ENCODE measurements at regions not wholly inside any gene's neighbourhood (a gene's known extent, or its start where the extent isn't known, plus 50 kb on each side); places are given as distances from the start of the nearest gene placed in this dataset.

GRCh38 chr12:9348906-9349518 lies 140.8 kb upstream of the PZP start:
- H3K4me1 ChIP-seq = peaks cover 0 to 15% (median 3%) of the 10 kb centered on the region in 4 donors
- H3K27me3 ChIP-seq = no peaks in the 10 kb centered on the region
- H3K9me3 ChIP-seq = peaks cover 0 to 12% (median 8%) of the 10 kb centered on the region in 4 donors
- intact Hi-C loops (cut with DNase I) = no loop called here
- peak overlapping the region in 1 of 4 donors; percentile 55 for H3K27ac ChIP-seq
- 93 to 94% methylated on average over 29 of the region's 29 CpGs for WGBS, 2 donors
- TF ChIP-seq CTCF (IDR thresholded peaks at IDR 0.05) (no peak), POLR2A (IDR thresholded peaks at IDR 0.05) (no peak), POLR2AphosphoS5 (IDR thresholded peaks at IDR 0.05) (no peak), EP300 (IDR thresholded peaks at IDR 0.05) (no peak)
- DNase-seq = no peak
- no peaks in the 10 kb centered on the region for H3K36me3 ChIP-seq
- H3K4me3 ChIP-seq = no peak overlapping the region

- H3K4me3 ChIP-seq = no peak overlapping the region
- H3K27ac ChIP-seq = no peak overlapping the region
- peaks cover 0 to 15% (median 3%) of the 10 kb centered on the region in 4 donors for H3K4me1 ChIP-seq
- H3K36me3 ChIP-seq = no peaks in the 10 kb centered on the region
- 84 to 87% methylated on average over 5 of the region's 5 CpGs for WGBS, 2 donors
- DNase-seq = no peak
- intact Hi-C loops (cut with DNase I) = no loop called here
- no peaks in the 10 kb centered on the region for H3K27me3 ChIP-seq
- H3K9me3 ChIP-seq = peaks cover 0 to 1% (median 0%) of the 10 kb centered on the region in 4 donors
- TF ChIP-seq POLR2AphosphoS5 (IDR thresholded peaks at IDR 0.05) = no peak
- TF ChIP-seq CTCF (IDR thresholded peaks at IDR 0.05) = no peak
Observed at GRCh38 chr12:9347328-9348127, 139.3 kb upstream of the PZP start.

GRCh38 chr12:9346866-9347327 lies 138.7 kb upstream of the PZP start:
- no peak for DNase-seq
- 80 to 84% methylated on average over 5 of the region's 5 CpGs for WGBS, 2 donors
- Histone ChIP-seq H3K27me3 (no peaks in the 10 kb centered on the region), H3K4me1 (peaks cover 0 to 15% (median 3%) of the 10 kb centered on the region in 4 donors), H3K9me3 (no peaks in the 10 kb centered on the region), H3K4me3 (no peak overlapping the region), H3K36me3 (no peaks in the 10 kb centered on the region), H3K27ac (no peak overlapping the region)
- TF ChIP-seq POLR2AphosphoS5 (IDR thresholded peaks at IDR 0.05) = no peak
- no peak for TF ChIP-seq CTCF (IDR thresholded peaks at IDR 0.05)
- no peak for TF ChIP-seq EP300 (IDR thresholded peaks at IDR 0.05)
- no peak for TF ChIP-seq POLR2A (IDR thresholded peaks at IDR 0.05)
- intact Hi-C loops (cut with DNase I) = no loop called here

GRCh38 chr12:9345171-9345570 lies 137.0 kb upstream of the PZP start:
- no peak for DNase-seq
- no peak overlapping the region for H3K27ac ChIP-seq
- H3K4me1 ChIP-seq = peaks cover 0 to 9% (median 3%) of the 10 kb centered on the region in 4 donors
- TF ChIP-seq POLR2A (IDR thresholded peaks at IDR 0.05) (no peak), EP300 (IDR thresholded peaks at IDR 0.05) (no peak)
- no peak overlapping the region for H3K4me3 ChIP-seq
- intact Hi-C loops (cut with DNase I) = no loop called here
- no peaks in the 10 kb centered on the region for H3K9me3 ChIP-seq
- no peaks in the 10 kb centered on the region for H3K36me3 ChIP-seq
- no peaks in the 10 kb centered on the region for H3K27me3 ChIP-seq

GRCh38 chr12:9344541-9344940 lies 136.3 kb upstream of the PZP start:
- TF ChIP-seq EP300 (IDR thresholded peaks at IDR 0.05) (no peak), CTCF (IDR thresholded peaks at IDR 0.05) (no peak), POLR2AphosphoS5 (IDR thresholded peaks at IDR 0.05) (no peak), POLR2A (IDR thresholded peaks at IDR 0.05) (no peak)
- H3K27ac ChIP-seq = no peak overlapping the region
- H3K9me3 ChIP-seq = no peaks in the 10 kb centered on the region
- WGBS, 2 donors = 71% methylated on average over 2 of the region's 2 CpGs
- intact Hi-C loops (cut with DNase I) = no loop called here
- H3K36me3 ChIP-seq = no peaks in the 10 kb centered on the region
- DNase-seq = no peak
- no peak overlapping the region for H3K4me3 ChIP-seq
- no peaks in the 10 kb centered on the region for H3K27me3 ChIP-seq
- peaks cover 0 to 3% (median under 1%) of the 10 kb centered on the region in 4 donors for H3K4me1 ChIP-seq
